PC-3 (cell line): ENCODE measurements at regions not wholly inside any gene's neighbourhood (a gene's known extent, or its start where the extent isn't known, plus 50 kb on each side); places are given as distances from the start of the nearest gene placed in this dataset.

Experiments
- ATAC-seq: fragments of 200-7000 bp; cut with Tn5 transposase; 2 replicates; pipeline ENCODE4 v1.9.1; 2020; ENCODE audit warnings: mild to moderate bottlenecking, moderate library complexity
- BruUV-seq: library from RNA; stranded (reverse); fragments of 400-500 nt; replicated peaks from 2 replicates; lab custom pipeline; 2021; lab: Mats Ljungman, UMichigan
- CTCF ChIA-PET: fragments of 300-600 bp; sonication (Branson Sonifier 250); formaldehyde crosslinking; loops from one replicate; lab custom pipeline; 2022; ENCODE audit warnings: antibody characterized with exemption; lab: Charles Lee
- POLR2A ChIA-PET: fragments of 300-600 bp; sonication (Branson Sonifier 250); formaldehyde crosslinking; loops from one replicate; lab custom pipeline; 2022; ENCODE audit warnings: antibody characterized with exemption; ENCODE audit not compliant: unreplicated experiment; lab: Charles Lee
- DNase-seq: peaks from one replicate; pipeline ENCODE4 v3.0.0-alpha.2; 2015
- H2AFZ ChIP-seq: fragments of 300-600 bp; sonication (generic); 2 replicates; pipeline ENCODE4 v1.6.0; 2016; ENCODE audit warnings: antibody characterized with exemption, low read length
- H3F3A ChIP-seq: fragments of 300-600 bp; sonication (generic); one replicate; pipeline ENCODE4 v1.6.0; 2017; ENCODE audit warnings: antibody characterized with exemption, low read length, control low read depth, mild to moderate bottlenecking; ENCODE audit not compliant: unreplicated experiment
- H3K27ac ChIP-seq: fragments of 300-600 bp; sonication (generic); 2 replicates; pipeline ENCODE4 v1.5.1; 2016; ENCODE audit warnings: mild to moderate bottlenecking, low read length
- H3K27me3 ChIP-seq: fragments of 300-600 bp; sonication (generic); 2 replicates; pipeline ENCODE4 v1.6.1; 2016; ENCODE audit warnings: low read length, mixed read lengths
- H3K36me3 ChIP-seq: fragments of 300-600 bp; sonication (generic); 2 replicates; pipeline ENCODE4 v1.6.1; 2016; ENCODE audit warnings: low read depth, mixed run types, low read length, mixed read lengths
- H3K4me1 ChIP-seq: fragments of 300-600 bp; sonication (generic); 2 replicates; pipeline ENCODE4 v1.5.1; 2016; ENCODE audit warnings: low read length; ENCODE audit not compliant: insufficient read depth
- H3K4me2 ChIP-seq: fragments of 300-600 bp; sonication (generic); 2 replicates; pipeline ENCODE4 v1.6.0; 2016; ENCODE audit warnings: low read length
- H3K4me3 ChIP-seq: fragments of 300-600 bp; sonication (generic); 2 replicates; pipeline ENCODE4 v1.5.1; 2016; ENCODE audit warnings: mild to moderate bottlenecking, low read length, mixed read lengths
- H3K79me2 ChIP-seq: fragments of 300-600 bp; sonication (generic); 2 replicates; pipeline ENCODE4 v1.6.1; 2017; ENCODE audit warnings: low read length, mixed read lengths
- H3K9ac ChIP-seq: fragments of 300-600 bp; sonication (generic); 2 replicates; pipeline ENCODE4 v1.6.0; 2016; ENCODE audit warnings: mild to moderate bottlenecking, low read length
- H3K9me2 ChIP-seq: fragments of 300-600 bp; sonication (generic); replicated peaks from 2 replicates; pipeline ENCODE4 v1.6.1; 2016; ENCODE audit warnings: mixed run types, low read length, mixed read lengths
- H3K9me3 ChIP-seq: fragments of 300-600 bp; sonication (generic); 2 replicates; pipeline ENCODE4 v1.6.1; 2016; ENCODE audit warnings: low read length, mixed read lengths
- H4K20me1 ChIP-seq: fragments of 300-600 bp; sonication (generic); 2 replicates; pipeline ENCODE4 v1.6.1; 2016; ENCODE audit warnings: low read length, mixed read lengths
- EZH2 ChIP-seq: fragments of 300-600 bp; sonication (generic); IDR thresholded peaks from one replicate; pipeline ENCODE4 v1.6.1; 2017; ENCODE audit warnings: antibody characterized with exemption, mild to moderate bottlenecking, low read length; ENCODE audit not compliant: unreplicated experiment
- EZH2phosphoT487 ChIP-seq: fragments of 300-600 bp; sonication (generic); IDR thresholded peaks from 2 replicates; pipeline ENCODE4 v1.6.1; 2018; ENCODE audit warnings: mild to moderate bottlenecking, antibody characterized with exemption, low read length, borderline replicate concordance
- intact Hi-C: fragments of 100-400 bp; cut with micrococcal nuclease; formaldehyde crosslinking; loops from 2 replicates; pipeline ENCODE4 v1.9.0; 2023
- TF ChIP-seq, protein P1 (sequence below): fragments of 300-600 bp; sonication (generic); conservative IDR thresholded peaks from 2 replicates; pipeline ENCODE4 v1.5.1; 2017; ENCODE audit warnings: antibody characterized with exemption, low read depth, mild to moderate bottlenecking, low read length

DNA sequence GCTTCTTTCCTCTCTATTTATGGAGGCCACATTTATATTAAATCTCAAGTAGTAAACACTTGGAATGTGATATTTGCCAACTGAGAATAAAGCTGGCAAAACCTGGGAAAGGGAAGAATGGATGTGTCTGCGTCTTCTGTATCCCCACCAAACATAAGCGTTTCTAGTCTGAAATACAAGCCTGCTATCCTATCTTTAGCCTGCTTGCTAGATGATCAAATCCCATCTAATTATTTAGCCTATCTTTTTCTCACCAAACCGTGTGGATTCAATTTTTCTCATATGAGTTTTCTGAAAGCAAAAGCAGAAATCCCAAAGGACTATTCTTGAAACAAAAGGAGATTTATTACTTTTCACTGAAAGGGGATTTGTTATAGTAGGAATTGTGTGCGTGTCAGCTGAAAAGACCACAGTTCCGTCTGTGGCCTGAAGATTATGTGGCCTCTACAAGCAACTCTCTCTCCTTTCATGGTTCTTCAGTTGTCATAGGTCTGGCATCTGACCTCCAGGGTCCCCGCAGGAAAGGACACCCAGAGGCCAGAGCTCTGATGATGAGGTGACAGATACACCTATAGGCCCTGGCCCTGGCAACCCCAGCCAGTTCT, 266.0 kb upstream of the MCTP2 start:
- Histone ChIP-seq H3K4me2 (no peak overlapping the region), H3K4me3 (no peak overlapping the region), H3K9me2 (no peaks in the 10 kb centered on the region), H3F3A (no peaks in the 10 kb centered on the region), H3K9me3 (no peaks in the 10 kb centered on the region), H3K79me2 (no peaks in the 10 kb centered on the region), H3K9ac (no peak overlapping the region), H4K20me1 (no peaks in the 10 kb centered on the region), H3K36me3 (no peaks in the 10 kb centered on the region), H3K27me3 (peaks cover 8% of the 10 kb centered on the region; the same call in 1 of the 2 replicates), H3K27ac (no peak overlapping the region), H3K4me1 (no peaks in the 10 kb centered on the region), H2AFZ (no peak overlapping the region)
- ChIA-PET CTCF (no interaction called here), POLR2A (no interaction called here)
- no peak for ATAC-seq
- DNase-seq, result no peak
- TF ChIP-seq, protein P1, sequence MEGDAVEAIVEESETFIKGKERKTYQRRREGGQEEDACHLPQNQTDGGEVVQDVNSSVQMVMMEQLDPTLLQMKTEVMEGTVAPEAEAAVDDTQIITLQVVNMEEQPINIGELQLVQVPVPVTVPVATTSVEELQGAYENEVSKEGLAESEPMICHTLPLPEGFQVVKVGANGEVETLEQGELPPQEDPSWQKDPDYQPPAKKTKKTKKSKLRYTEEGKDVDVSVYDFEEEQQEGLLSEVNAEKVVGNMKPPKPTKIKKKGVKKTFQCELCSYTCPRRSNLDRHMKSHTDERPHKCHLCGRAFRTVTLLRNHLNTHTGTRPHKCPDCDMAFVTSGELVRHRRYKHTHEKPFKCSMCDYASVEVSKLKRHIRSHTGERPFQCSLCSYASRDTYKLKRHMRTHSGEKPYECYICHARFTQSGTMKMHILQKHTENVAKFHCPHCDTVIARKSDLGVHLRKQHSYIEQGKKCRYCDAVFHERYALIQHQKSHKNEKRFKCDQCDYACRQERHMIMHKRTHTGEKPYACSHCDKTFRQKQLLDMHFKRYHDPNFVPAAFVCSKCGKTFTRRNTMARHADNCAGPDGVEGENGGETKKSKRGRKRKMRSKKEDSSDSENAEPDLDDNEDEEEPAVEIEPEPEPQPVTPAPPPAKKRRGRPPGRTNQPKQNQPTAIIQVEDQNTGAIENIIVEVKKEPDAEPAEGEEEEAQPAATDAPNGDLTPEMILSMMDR, result no peak
- TF ChIP-seq EZH2 (no peak), EZH2phosphoT487 (no peak)
- intact Hi-C loops, result no loop called here
- BruUV-seq, result no TSS peak

DNA sequence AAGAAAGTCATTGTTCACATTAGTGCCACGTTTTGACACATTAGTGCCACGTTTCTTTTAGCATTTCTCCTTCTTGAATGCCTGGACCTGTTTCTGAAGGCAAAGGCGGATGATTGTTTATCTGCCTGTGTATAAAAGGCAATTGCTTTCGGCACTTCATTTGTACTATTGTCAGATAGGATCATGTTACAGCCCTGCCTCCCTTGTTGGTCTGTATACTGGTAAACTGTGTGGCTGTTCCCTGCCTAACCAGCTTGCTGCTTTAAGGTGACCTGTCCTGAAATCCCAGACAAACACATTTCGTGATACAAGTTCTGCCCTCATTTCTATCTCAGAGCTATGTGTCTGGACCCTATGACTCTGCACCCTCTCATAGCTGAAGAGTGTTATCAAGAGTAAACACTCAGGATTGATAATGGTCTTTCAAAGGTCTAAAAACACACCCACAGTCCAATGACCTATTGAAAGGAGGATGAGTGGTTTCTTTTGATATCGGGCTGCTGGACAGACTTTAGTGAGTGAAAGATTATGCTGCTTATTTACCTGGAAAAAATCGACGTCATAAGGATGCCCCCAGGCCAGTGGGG, 276.3 kb upstream of the MCTP2 start:
- Histone ChIP-seq H3K9me2 (no peaks in the 10 kb centered on the region), H3K36me3 (no peaks in the 10 kb centered on the region), H2AFZ (no peak overlapping the region), H3K4me1 (no peaks in the 10 kb centered on the region), H3K27me3 (peaks cover 48% of the 10 kb centered on the region), H3K9me3 (no peaks in the 10 kb centered on the region), H3K79me2 (no peaks in the 10 kb centered on the region), H3K27ac (no peak overlapping the region), H3K4me2 (no peak overlapping the region), H3K4me3 (no peak overlapping the region), H4K20me1 (no peaks in the 10 kb centered on the region), H3F3A (no peaks in the 10 kb centered on the region), H3K9ac (no peak overlapping the region)
- no TSS peak for BruUV-seq
- CTCF ChIA-PET, result no interaction called here
- intact Hi-C loops, result no loop called here
- ATAC-seq (no peak), DNase-seq (no peak)
- TF ChIP-seq EZH2phosphoT487 (no peak), EZH2 (no peak)
- TF ChIP-seq, protein P1, result no peak
- POLR2A ChIA-PET, result no interaction called here

DNA sequence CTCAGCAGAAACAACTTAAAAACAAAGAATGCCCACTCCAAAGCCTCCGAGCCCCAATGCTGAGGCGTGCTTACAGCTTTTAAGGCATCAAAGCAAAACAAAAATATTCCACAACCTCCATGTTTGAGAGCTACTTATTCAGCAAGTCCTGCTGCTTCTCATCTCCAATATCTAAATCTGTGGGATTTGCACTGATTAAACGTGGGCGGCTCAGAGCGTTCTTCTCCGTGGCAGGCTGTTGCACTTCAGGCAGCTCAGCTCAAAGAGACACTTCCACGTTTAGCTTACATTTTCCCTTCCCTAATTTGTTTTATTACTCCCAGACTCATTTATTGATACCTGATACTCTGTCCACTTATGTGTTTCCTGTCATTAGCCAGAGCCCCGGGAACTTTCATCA, 282.6 kb upstream of the MCTP2 start:
- intact Hi-C loops, result no loop called here
- no peaks in the 10 kb centered on the region for H3K36me3 ChIP-seq
- DNase-seq (no peak), ATAC-seq (no peak)
- H3K79me2 ChIP-seq, result no peaks in the 10 kb centered on the region
- no peak overlapping the region for H3K9ac ChIP-seq
- H4K20me1 ChIP-seq, result no peaks in the 10 kb centered on the region
- POLR2A ChIA-PET, result no interaction called here
- peaks cover 21% of the 10 kb centered on the region for H3K27me3 ChIP-seq
- TF ChIP-seq EZH2phosphoT487 (no peak), EZH2 (no peak)
- TF ChIP-seq, protein P1, result no peak
- no peak overlapping the region for H3K4me2 ChIP-seq
- H3K9me3 ChIP-seq, result no peaks in the 10 kb centered on the region
- no peak overlapping the region for H3K27ac ChIP-seq
- H3K4me1 ChIP-seq, result no peaks in the 10 kb centered on the region
- CTCF ChIA-PET, result no interaction called here
- H3K4me3 ChIP-seq, result no peak overlapping the region
- no peaks in the 10 kb centered on the region for H3K9me2 ChIP-seq
- no peaks in the 10 kb centered on the region for H3F3A ChIP-seq
- H2AFZ ChIP-seq, result no peak overlapping the region
- no TSS peak for BruUV-seq
